Superior temporal gyrus (tissue), 1 donor: ENCODE measurements at regions not wholly inside any gene's neighbourhood (a gene's known extent, or its start where the extent isn't known, plus 50 kb on each side); places are given as distances from the start of the nearest gene placed in this dataset.
"Not testable (repeated sequence)": the region's sequence is repeated elsewhere in the genome, so short reads cannot be mapped to it uniquely, and the experiment has no call there.

Experiments
- DNase-seq: peaks from one replicate; pipeline ENCODE4 v3.0.0-alpha.2; 2016; ENCODE audit errors: extremely low spot score

DNA sequence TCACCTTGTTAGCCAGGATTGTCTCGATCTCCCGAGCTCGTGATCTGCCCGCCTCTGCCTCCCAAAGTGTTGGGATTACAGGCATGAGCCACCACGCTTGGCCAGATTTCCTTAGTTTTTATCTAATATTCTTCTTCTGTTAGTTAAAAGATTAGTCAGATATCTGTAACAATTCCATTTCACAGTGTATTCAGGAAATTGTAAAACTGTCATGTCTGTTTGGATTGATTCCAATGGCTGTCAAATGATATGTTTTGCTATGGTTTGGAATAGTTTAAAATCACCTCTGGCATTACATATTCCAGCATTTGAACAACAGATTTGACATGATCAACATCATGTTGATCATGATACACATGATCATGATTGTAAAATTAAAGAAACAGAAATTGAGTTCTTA lies 193.6 kb upstream of the DAB2 start:
- DNase-seq, result no peak

DNA sequence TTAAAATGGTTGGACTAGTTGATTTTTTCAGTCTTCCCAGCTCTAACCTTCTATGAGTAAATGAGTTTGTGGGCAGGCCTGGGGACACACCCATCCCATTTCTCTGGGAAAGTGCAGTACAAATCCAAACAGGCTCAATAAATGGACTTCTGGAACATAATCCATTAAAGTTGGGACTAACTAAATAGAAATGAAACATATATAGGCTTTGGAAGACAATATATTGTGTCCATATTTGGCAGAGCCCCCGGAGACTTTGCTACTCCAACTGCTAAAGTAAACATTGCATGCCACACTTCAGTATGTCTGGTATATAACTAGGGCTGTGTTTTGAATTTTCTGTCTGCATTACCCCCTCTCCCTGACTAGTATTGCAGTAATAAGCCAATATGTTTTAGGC lies 191.4 kb upstream of the DAB2 start:
- DNase-seq, result no peak

DNA sequence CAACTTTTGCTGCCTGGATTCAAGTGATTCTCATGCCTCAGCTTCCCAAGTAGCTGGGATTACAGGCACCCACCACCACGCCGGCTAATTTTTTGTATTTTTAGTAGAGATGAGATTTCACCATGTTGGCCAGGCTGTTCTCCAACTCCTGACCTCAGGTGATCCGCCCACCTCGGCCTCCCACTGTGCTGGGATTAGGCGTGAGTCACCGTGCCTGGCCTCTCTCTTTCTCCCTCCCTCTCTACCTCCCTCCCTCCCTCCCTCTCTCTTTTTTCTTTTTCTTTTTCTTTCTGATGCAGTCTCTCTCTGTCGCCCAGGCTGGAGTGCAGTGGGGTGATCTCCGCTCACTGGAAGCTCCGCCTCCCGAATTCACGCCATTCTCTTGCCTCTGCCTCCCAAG lies 186.3 kb upstream of the DAB2 start:
- not testable (repeated sequence) for DNase-seq

DNA sequence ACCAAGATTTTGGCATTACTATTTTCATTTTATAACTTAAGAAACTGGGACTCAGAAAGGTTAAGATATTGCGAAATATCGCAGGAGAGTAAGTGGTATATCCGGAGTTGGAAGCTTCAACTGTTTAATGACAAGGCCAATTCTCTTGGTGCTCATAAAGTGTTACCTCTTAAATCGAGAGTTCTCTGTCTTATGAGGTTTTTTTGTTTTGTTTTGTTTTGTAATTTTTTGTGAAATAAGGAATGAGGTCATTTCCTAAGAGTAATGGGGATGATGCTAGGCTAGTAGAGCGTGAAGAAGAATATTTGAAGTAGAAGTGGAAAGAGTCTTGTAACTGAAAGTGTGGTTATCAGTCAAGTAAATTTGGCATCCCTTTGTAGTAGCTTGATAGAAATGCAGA lies 183.2 kb upstream of the DAB2 start:
- DNase-seq, result no peak

DNA sequence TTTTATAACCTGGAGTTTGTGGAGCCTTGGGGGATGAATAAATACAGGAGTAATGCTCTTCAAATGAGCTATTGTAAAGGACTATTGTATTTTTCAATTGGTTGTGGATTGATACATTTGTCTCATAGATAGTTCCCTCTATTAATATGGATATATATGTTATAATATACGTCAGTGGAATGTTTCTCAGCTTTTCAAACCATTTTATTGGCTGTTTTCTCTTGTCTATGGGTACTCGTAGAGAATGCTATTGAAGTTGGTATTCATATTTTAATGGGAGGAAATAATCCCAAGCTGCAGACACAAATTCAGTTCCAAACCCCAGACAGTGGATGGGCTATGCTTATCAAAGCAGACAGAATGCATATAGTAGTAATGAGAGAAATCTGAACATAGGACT lies 181.8 kb upstream of the DAB2 start:
- DNase-seq, result no peak

DNA sequence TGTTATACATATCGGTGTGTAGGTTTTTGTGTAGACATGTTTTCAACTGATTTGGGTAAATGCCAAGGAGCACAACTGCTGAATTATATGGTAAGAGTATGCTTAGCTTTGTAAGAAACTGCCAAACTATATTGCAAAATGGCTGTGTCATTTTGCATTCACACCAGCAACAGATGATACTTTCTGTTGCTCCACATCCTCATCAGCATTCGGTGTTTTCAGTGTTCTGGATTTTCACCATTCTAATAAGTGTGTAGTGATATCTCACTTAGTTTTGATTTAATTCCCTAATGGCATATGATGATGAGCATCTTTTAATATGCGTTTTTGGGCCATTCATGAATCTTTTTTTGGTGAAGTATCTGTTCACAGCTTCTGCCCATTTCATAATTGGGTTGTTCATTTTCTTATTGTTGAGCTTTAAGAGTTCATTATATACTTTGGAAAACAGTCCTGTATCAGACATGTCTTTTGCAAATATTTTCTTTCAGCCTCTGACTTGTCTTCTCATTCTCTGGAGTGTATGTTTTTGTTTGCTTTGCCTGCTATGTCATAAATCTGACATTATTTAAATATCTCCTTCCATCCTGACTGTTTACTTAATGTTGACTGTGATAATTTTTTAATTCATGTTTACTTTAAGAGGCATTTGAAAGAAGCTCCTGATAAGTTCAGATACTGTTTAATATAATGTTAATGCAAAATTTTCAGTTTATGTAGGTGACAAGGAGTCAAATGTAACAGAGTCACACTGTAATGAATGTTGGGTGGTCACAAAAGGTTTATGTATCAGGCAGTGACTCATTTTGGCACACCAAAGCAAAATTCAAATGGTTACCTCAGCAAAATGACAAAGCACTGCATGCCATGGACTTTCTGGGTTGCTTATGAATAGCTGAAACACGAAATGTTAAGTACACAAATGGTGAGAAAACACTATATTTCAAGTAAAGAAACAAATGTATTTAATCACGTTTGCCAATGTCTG lies 181.1 kb upstream of the DAB2 start:
- no peak for DNase-seq

DNA sequence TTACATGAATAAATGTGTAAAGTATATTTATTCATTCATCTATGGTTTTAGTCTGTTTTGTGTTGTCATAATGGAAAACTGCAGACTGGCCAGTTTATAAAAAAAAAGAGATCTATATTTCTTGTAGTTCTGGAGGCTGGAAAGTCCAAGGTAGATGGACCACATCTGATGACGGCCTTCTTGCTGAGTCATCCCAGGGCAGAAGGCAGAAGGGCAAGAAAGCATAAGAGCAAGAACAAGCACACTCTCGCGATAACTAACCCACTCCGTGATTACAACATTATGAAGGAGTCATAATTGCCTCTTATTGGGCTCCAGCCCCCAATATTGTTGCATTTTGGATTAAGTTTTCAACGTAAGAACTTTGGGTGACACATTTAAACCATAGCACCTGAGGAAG lies 180.4 kb upstream of the DAB2 start:
- no peak for DNase-seq

DNA sequence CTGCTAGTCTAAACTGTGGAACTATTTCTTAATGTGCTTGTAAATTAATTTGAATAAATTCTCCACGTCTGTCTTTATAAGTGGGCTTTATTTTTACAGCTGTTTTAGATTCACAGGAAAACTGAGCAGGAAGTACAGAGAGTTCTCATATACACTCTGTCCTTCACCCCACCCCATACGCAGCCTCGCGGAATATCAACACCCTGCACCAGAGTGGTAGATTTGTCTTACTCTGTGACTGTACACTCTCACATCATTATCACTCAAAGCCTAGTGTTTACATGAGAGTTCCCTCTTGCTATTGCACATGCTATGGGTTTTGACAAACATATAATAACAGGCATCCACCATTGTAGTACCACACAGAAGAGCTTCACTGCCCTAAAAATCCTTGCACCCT lies 179.7 kb upstream of the DAB2 start:
- no peak for DNase-seq

DNA sequence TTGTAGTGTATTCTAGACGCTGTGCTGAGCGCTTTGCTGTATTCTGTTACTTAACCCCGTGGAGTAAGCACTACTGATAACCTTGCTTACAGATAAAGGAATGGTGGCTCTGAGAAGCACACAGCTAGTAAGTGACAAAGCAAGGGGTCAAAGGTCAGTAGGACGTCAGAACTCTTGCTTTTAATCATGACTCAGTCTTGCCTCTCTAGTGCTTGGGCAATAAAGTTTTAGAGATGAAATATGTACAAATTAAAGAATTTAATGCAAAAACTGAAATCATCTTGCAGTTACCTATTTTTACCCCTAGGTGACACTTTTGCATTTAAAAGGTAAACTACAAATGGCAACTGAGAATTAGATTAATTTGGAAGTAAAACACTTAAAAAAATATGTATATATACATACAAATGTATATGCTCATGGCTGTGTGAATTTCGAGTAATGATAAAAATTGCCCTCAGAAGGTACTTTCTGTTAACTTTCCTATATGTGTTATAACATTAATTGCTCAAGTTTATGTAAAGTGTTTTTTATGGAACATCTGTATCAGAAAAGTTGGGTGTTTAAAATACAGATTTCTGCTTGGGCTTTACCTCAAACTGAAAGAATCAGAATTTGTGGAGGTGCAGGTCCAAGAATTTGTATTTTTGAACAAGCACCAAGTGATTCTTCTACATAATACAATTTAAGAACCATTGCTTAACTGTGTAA lies 175.1 kb upstream of the DAB2 start:
- DNase-seq, result no peak

DNA sequence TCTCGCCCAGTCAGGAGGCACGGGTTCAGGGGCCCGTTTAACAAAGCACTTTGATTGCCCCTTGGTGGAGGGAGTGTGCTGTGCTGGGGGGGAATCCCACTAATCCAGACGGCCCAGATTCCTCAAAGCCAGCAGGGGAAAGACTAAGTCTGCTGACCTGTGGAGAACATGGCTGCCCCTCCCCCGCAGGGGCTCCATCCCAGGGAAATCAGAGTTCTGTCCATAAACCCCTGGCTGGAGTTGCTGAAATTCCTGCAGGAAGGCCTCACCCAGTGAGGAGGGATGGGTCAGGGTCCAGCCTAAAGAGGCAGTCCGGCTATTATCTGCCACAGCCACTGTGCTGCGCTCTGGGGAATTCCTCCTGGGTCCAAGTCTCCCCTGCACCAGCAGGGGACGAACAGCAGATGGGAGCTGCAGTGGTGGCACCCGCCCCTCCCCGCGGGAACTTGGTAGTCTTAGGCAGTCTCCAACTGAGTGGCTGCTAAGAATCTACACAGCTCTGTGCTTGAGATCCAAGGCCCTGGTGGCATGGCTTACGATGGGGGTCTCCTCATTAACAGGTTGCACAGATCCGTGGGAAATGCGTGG lies 174.0 kb upstream of the DAB2 start:
- no peak for DNase-seq

DNA sequence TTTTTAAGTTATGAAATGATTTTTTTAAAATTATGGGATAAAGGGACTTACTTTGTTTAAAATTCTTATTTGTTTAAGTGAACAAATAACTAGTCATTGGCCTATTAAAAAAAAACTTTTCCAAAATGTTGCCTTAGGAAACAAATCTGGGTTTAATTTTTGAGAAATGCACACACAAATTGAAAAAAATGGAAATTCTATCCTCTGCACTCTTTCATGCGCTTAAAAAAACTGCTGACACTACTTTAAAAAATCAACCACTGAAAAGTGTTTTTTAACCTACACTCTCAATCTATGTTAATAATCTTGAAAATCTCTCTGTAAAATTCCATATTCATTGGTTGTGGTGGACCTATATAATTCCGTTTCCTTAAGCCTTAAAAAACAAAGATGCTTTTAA lies 163.4 kb upstream of the DAB2 start:
- no peak for DNase-seq

DNA sequence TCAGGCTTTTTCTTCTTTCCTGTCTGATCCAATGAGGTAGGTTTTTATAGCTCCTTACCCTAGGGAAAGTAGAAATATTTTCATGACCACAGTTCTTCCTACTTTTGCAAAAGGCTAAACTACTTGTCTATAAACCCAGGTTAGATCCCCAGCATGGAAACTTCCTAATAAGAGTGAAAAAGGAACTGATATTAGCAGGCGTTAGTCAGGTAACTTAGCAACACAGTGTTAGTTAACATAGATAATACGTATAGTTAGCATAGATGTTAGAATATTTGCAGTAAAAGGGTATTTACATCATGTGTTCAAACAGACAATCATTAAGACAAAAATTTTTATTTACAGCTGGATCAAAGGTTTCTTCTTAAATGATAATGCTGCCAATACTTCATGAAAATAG lies 162.9 kb upstream of the DAB2 start:
- DNase-seq, result no peak

DNA sequence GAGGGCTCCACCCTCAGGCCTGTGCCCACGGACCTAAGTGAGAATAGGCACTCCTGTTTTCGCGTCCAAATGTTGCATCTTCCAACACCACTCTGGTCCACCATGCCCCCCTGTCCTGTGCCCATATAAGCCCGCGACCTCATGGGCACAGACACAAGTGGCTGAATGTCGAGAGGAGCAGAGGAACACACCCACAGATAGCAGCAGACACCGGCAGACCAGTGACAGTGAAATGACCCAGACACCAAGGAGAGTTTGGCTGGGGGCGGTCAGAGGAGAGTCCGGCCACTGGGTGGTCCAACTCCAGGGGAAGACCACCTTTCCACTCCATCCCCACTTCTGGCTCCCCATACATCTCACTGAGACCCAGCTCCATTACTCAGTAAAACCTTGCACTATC lies 161.4 kb upstream of the DAB2 start:
- DNase-seq, result no peak

DNA sequence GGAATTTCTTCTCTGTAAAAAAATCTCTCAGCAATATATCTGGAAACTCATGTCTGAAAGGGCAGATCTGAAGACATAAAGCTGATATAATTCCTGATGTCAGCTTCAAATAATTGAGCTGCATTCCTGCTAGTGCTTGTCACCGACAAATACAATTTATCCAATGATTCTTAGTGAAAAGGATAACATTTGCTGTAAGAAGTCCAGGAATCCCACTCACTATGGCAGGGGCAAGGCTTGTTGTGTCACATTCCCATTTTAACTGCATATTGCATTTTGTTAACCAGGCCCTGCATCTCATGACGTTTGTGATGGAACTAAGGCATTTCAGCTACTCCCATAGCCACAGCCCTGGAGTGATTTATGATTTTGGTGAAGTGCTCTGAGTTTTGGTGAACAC lies 160.1 kb upstream of the DAB2 start:
- no peak for DNase-seq

DNA sequence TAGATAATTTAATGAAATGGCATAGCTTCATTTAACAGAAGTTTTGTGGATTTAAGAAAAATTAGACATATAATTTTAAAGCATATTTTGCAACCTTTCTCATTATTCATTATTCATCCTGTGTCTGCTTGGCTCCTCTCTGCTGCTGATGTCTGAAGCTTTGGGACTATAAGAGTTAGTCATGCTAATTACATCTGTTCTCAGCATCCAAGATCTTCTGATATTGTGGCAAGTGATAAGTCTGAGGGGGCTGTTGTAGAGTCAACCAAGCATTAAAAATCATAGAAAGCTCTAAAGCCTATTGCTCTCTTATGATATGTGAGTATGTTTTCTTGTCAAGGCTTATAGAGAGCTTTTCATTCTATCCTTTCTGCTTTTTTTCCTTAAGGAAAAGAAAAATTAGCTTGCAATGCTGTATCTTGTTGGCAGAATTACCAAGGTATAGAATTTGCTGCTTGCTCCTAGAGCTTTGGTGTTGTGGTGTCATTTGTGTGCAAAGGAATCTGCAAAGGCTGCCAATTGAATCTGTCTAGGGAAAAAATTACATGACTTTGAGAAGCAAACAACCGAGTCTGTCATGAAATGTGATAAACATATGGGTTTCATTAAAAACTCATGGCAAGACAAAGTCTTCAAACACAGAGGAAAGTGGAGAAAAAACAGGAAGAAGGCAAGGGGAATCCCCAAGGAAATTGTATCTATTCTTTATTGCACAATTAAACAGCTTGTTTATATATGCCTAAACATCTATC lies 156.1 kb upstream of the DAB2 start:
- DNase-seq, result no peak

DNA sequence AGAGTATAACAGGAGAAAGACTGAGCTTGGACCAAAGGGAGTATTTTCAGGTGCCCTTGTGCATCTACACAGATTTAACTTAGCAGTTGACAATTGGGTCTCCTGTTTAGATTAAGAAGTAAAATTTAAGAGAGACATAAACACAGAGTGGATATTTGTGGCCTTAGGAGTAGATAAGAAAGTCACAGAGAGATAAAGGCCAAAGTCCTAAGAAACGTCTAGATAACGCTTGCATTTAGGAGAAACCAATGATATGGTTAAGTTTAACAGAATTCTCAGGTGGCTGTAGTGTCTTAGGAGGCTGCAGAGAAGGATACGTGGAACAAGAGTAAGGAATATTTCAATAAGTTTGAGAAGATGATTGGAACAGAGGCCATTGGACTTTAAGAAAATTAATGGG lies 155.0 kb upstream of the DAB2 start:
- DNase-seq, result no peak

DNA sequence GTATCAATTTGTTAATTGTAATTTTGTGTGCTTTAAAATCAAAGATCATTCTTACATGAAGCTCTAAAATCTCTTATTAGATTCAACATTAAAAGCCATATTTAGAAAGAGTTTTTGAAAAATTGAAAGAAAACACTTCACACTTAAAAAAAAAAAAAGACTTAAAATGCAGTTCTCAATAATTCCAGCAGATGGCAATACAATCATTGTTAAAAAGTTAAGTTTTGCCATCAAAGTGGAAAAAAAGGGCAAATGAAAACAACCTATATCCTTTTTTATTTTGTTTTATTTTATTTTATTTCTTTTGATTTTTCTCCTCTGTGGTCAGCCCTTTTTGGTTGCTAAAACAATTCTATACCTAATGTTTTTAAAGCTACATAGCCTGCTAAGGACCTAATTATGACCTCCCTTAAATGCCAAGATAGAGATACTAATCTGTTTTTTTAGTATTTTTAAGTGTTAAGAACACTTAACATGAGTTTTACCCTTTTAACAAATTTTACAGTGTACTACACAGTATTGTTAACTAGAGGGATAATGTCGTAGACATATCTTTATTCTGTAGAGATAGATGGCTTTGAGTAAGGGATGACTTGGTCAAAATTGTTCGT lies 154.2 kb upstream of the DAB2 start:
- peak; percentile 69 for DNase-seq

DNA sequence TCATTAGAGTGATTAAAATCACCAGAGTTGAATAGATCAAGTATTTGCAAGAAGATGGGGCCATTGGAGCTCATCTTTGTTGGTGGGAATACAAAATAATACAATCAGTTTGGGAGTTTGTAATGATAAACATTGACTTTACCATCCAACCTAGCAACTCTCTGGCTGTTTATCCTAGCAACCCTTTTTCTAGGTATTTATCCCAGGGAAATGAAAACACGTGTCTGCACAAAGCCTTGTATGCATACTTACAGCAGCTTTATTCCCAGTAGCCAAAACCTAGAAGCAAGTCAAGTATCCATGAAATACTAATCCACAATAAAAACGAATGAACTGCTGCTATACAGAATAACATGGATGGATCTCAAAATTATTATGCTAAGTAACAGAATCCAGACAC lies 152.7 kb upstream of the DAB2 start:
- DNase-seq, result no peak

DNA sequence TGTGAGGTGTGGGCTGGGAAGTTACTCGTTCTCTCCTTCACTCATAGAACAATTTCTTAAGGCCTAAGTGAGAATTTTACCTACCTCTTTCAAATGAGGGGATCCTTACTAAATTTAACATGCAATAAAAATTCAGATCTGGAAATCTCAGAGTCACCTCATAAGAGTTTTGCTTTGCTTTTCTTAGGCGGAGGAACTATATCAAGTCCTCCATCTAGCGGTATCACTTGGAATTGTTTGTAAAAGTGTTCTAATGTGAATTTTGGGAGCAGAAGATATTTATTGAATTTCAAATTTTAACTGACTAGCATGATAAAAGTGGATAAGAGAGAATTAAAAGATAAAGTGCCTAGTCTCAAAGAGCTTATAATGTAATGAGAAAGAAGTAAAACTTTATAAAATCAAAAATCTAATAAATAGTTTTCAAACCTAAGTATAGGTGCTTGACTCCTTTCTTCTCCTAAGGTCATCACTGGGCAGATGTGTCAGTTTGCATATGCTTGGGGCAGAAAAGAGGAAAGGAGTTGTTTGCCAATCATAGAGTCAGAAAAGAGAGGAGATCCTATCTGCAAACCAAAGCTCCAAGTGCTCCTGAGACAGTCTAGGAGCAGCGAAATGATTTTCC lies 145.7 kb upstream of the DAB2 start:
- DNase-seq, result peak; percentile 74

DNA sequence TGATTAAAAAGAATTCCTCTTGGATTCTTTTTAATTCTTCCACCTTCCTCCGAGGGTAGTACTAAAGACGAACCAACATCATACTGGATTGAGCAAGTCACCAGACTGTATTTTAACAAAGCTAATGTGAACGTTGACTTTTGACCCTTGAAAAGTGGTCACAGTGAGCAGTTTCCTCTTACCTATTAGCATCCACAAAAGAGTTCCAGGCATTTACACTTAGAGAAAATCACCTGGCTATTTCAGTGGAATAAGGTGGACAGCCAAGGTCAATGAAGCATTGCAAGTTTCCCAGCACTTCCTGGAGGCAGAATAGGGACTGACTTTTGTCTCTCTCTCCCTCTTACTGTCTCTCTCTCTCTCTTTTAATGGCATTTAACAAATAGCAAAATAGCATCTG lies 145.1 kb upstream of the DAB2 start:
- DNase-seq, result no peak

DNA sequence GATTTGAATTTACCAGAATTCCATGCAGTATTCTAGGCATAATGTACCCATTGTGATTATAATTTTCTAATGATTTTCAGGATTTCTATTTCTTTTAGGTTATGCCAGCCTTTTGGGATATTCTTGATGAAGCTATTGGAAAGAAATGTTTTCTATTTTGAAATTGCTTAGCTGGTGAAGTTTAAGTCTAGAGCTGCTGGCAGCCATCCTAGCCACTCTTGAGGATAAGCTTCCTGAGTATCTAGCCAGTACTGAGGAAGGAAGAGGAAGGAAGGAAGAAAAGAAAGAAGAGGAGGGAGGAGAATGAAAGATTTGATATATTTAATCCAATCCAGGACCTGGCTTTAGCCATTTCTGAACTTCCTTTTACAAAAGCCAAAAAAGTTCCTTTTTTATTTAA lies 142.1 kb upstream of the DAB2 start:
- DNase-seq, result no peak
